ENCODE measurements at regions not wholly inside any gene's neighbourhood (a gene's known extent, or its start where the extent isn't known, plus 50 kb on each side); places are given as distances from the start of the nearest gene placed in this dataset.

GRCh38 chrX:52261125-52261462, 76.4 kb downstream of the MAGED4 start:
- ATAC-seq: no peak

GRCh38 chrX:52261463-52262194, 76.9 kb downstream of the MAGED4 start:
- TF ChIP-seq OSR1 (CRISPR knock-in tag; IDR thresholded peaks at IDR 0.05) (no peak), GLIS3 (CRISPR knock-in tag; IDR thresholded peaks at IDR 0.05) (no peak), PPARA (CRISPR knock-in tag; IDR thresholded peaks at IDR 0.05; ENCODE audit: borderline replicate concordance) (no peak), TOX (CRISPR knock-in tag; IDR thresholded peaks at IDR 0.05; ENCODE audit: borderline replicate concordance) (no peak), PATZ1 (CRISPR knock-in tag; IDR thresholded peaks at IDR 0.05; ENCODE audit: borderline replicate concordance) (no peak), ZNF565 (CRISPR knock-in tag; conservative IDR thresholded peaks at IDR 0.05; ENCODE audit: low read depth) (no peak), ISL1 (CRISPR knock-in tag; IDR thresholded peaks at IDR 0.05) (no peak), TSHZ2 (CRISPR knock-in tag; IDR thresholded peaks at IDR 0.05) (no peak)
- peak; percentile 100 for ATAC-seq

More at GRCh38 chrX:52261125-52261462, 76.4 kb downstream of the MAGED4 start:
- TF ChIP-seq ARNTL (CRISPR knock-in tag; IDR thresholded peaks at IDR 0.05; ENCODE audit: borderline replicate concordance, low read depth) (no peak), GLIS3 (CRISPR knock-in tag; IDR thresholded peaks at IDR 0.05) (no peak), BACH2 (CRISPR knock-in tag; IDR thresholded peaks at IDR 0.05; ENCODE audit: borderline replicate concordance) (no peak), ZNF565 (CRISPR knock-in tag; conservative IDR thresholded peaks at IDR 0.05; ENCODE audit: low read depth) (no peak), ZNF8 (CRISPR knock-in tag; IDR thresholded peaks at IDR 0.05) (no peak), ISL1 (CRISPR knock-in tag; IDR thresholded peaks at IDR 0.05) (no peak), PATZ1 (CRISPR knock-in tag; IDR thresholded peaks at IDR 0.05; ENCODE audit: borderline replicate concordance) (no peak)

GRCh38 chrX:52262195-52262546, 77.5 kb downstream of the MAGED4 start:
- TF ChIP-seq ZFP3 (CRISPR knock-in tag; IDR thresholded peaks at IDR 0.05): no peak
- TF ChIP-seq ZNF70 (CRISPR knock-in tag; IDR thresholded peaks at IDR 0.05): no peak
- no peak for TF ChIP-seq SNAI2 (CRISPR knock-in tag; IDR thresholded peaks at IDR 0.05)
- no peak for TF ChIP-seq GLIS3 (CRISPR knock-in tag; IDR thresholded peaks at IDR 0.05)
- no peak for TF ChIP-seq CREB5 (CRISPR knock-in tag; IDR thresholded peaks at IDR 0.05; ENCODE audit: low read depth)
- no peak for TF ChIP-seq ZC3H10 (CRISPR knock-in tag; IDR thresholded peaks at IDR 0.05)
- no peak for TF ChIP-seq BACH2 (CRISPR knock-in tag; IDR thresholded peaks at IDR 0.05; ENCODE audit: borderline replicate concordance)
- no peak for TF ChIP-seq TCF4 (CRISPR knock-in tag; IDR thresholded peaks at IDR 0.05; ENCODE audit: borderline replicate concordance)
- TF ChIP-seq ISL1 (CRISPR knock-in tag; IDR thresholded peaks at IDR 0.05): no peak
- no peak for TF ChIP-seq CSDC2 (CRISPR knock-in tag; IDR thresholded peaks at IDR 0.05)
- TF ChIP-seq ZFP30 (CRISPR knock-in tag; IDR thresholded peaks at IDR 0.05): no peak
- TF ChIP-seq TSHZ2 (CRISPR knock-in tag; IDR thresholded peaks at IDR 0.05): no peak
- no peak for TF ChIP-seq OSR1 (CRISPR knock-in tag; IDR thresholded peaks at IDR 0.05)
- no peak for TF ChIP-seq ZNF565 (CRISPR knock-in tag; conservative IDR thresholded peaks at IDR 0.05; ENCODE audit: low read depth)
- no peak for TF ChIP-seq CSRNP3 (CRISPR knock-in tag; IDR thresholded peaks at IDR 0.05)
- no peak for TF ChIP-seq ARNTL (CRISPR knock-in tag; IDR thresholded peaks at IDR 0.05; ENCODE audit: borderline replicate concordance, low read depth)
- no peak for TF ChIP-seq POU6F1 (CRISPR knock-in tag; IDR thresholded peaks at IDR 0.05; ENCODE audit: borderline replicate concordance, low read depth)
- peak; percentile 23; the same call in 2 of the 3 replicates for ATAC-seq
